Smooth muscle cell (in vitro differentiated cells): ENCODE measurements at regions not wholly inside any gene's neighbourhood (a gene's known extent, or its start where the extent isn't known, plus 50 kb on each side); places are given as distances from the start of the nearest gene placed in this dataset.

Source experiments
- DNase-seq: peaks from one replicate; lab custom pipeline; 2025; ENCODE audit not compliant: unreplicated experiment; lab: John Stamatoyannopoulos, UW
- H2AFZ ChIP-seq: fragments of 200-600 bp; sonication (generic); 2 replicates; pipeline ENCODE4 v1.6.0; 2016; ENCODE audit warnings: antibody characterized with exemption, low read depth, mild to moderate bottlenecking
- H3F3A ChIP-seq: fragments of 200-600 bp; sonication (generic); 2 replicates; pipeline ENCODE4 v1.6.0; 2017; ENCODE audit warnings: antibody characterized with exemption, low read depth
- H3K27ac ChIP-seq: fragments of 200-600 bp; sonication (generic); 2 replicates; pipeline ENCODE4 v1.5.1; 2016; ENCODE audit warnings: low read depth, mild to moderate bottlenecking
- H3K27me3 ChIP-seq: fragments of 200-600 bp; sonication (generic); 2 replicates; pipeline ENCODE4 v1.6.1; 2016; ENCODE audit warnings: low read depth, mild to moderate bottlenecking
- H3K36me3 ChIP-seq: fragments of 200-600 bp; sonication (generic); 2 replicates; pipeline ENCODE4 v1.5.1; 2016; ENCODE audit warnings: low read depth
- H3K4me1 ChIP-seq: fragments of 200-600 bp; sonication (generic); 2 replicates; pipeline ENCODE4 v1.5.1; 2016; ENCODE audit warnings: low read depth
- H3K4me2 ChIP-seq: fragments of 200-600 bp; sonication (generic); 2 replicates; pipeline ENCODE4 v1.6.0; 2016; ENCODE audit warnings: mild to moderate bottlenecking
- H3K4me3 ChIP-seq: fragments of 200-600 bp; sonication (generic); 2 replicates; pipeline ENCODE4 v1.5.1; 2016; ENCODE audit warnings: mild to moderate bottlenecking
- H3K79me2 ChIP-seq: fragments of 200-600 bp; sonication (generic); 2 replicates; pipeline ENCODE4 v1.6.0; 2016; ENCODE audit warnings: low read depth, mild to moderate bottlenecking
- H3K9ac ChIP-seq: fragments of 200-600 bp; sonication (generic); 2 replicates; pipeline ENCODE4 v1.6.0; 2016; ENCODE audit warnings: low read depth
- H3K9me3 ChIP-seq: fragments of 200-600 bp; sonication (generic); replicated peaks from 2 replicates; pipeline ENCODE4 v1.5.1; 2016; ENCODE audit warnings: low read depth
- H4K20me1 ChIP-seq: fragments of 200-600 bp; sonication (generic); 2 replicates; pipeline ENCODE4 v1.6.0; 2016; ENCODE audit warnings: low read depth
- WGBS: methylation state at CpG from one replicate; pipeline ENCODE4 v1.1.7; 2016; ENCODE audit warnings: low lambda C conversion rate; 5-methylcytosine and 5-hydroxymethylcytosine counted together
- TF ChIP-seq, protein P1 (sequence below): fragments of 200-600 bp; sonication (generic); IDR thresholded peaks from 2 replicates; pipeline ENCODE4 v1.5.1; 2017; ENCODE audit warnings: borderline replicate concordance, mild to moderate bottlenecking, antibody characterized with exemption; ENCODE audit not compliant: insufficient read depth, poor library complexity, severe bottlenecking

DNA sequence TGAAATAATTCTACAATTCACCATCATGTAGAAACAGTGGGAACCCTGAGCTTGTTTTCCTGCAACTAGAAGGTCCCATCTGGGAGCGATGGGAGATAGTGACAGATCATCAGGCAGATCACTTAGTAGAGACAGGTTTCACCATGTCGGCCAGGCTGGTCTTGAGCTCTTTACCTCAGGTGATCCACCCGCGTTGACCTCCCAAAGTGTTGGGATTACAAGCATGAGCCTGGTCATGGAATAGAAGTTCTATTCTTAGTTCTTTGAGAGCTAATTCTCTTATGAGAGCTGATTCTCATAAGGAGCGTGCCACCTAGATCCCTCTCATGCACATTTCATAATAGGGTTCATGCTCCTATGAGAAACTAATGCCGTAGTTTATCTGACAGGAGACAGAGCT, 778.0 kb upstream of the AUTS2 start:
- Histone ChIP-seq H3F3A (no peaks in the 10 kb centered on the region), H3K27me3 (peaks cover 25% of the 10 kb centered on the region), H3K9me3 (no peaks in the 10 kb centered on the region), H3K36me3 (no peaks in the 10 kb centered on the region), H3K4me3 (no peak overlapping the region), H3K79me2 (no peaks in the 10 kb centered on the region), H3K4me2 (no peak overlapping the region), H2AFZ (no peak overlapping the region), H4K20me1 (no peaks in the 10 kb centered on the region), H3K4me1 (no peaks in the 10 kb centered on the region), H3K27ac (no peak overlapping the region), H3K9ac (no peak overlapping the region)
- no peak for DNase-seq
- WGBS: 95% methylated on average over 6 of the region's 6 CpGs
- TF ChIP-seq, protein P1, sequence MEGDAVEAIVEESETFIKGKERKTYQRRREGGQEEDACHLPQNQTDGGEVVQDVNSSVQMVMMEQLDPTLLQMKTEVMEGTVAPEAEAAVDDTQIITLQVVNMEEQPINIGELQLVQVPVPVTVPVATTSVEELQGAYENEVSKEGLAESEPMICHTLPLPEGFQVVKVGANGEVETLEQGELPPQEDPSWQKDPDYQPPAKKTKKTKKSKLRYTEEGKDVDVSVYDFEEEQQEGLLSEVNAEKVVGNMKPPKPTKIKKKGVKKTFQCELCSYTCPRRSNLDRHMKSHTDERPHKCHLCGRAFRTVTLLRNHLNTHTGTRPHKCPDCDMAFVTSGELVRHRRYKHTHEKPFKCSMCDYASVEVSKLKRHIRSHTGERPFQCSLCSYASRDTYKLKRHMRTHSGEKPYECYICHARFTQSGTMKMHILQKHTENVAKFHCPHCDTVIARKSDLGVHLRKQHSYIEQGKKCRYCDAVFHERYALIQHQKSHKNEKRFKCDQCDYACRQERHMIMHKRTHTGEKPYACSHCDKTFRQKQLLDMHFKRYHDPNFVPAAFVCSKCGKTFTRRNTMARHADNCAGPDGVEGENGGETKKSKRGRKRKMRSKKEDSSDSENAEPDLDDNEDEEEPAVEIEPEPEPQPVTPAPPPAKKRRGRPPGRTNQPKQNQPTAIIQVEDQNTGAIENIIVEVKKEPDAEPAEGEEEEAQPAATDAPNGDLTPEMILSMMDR: no peak

DNA sequence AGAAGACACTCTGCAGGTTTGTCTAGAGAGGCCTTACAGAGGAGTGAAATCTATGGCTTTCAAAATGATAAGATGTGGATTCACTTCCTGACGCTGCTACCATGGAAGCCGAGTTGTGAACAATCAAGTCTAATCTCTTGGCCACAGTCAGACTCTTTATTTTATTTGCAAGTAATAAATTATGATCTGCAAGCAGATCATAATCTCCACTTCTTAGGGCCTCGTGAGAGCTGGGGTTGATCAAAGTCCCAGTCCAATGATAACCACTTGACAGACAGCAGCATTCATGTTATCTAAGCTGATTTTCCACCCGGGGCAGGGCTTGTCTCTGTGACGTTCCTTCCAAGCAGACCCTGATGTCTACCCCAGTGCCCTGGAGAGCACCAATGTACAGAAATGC, 776.4 kb upstream of the AUTS2 start:
- Histone ChIP-seq H3K4me1 (no peaks in the 10 kb centered on the region), H3K27ac (no peak overlapping the region), H2AFZ (no peak overlapping the region), H4K20me1 (no peaks in the 10 kb centered on the region), H3K27me3 (peaks cover 21% of the 10 kb centered on the region), H3K36me3 (no peaks in the 10 kb centered on the region), H3K4me3 (no peak overlapping the region), H3K79me2 (no peaks in the 10 kb centered on the region), H3K4me2 (no peak overlapping the region), H3K9ac (no peak overlapping the region), H3K9me3 (no peaks in the 10 kb centered on the region), H3F3A (no peaks in the 10 kb centered on the region)
- TF ChIP-seq, protein P1: no peak
- DNase-seq: no peak
- WGBS: 15% methylated on average over 5 of the region's 5 CpGs

DNA sequence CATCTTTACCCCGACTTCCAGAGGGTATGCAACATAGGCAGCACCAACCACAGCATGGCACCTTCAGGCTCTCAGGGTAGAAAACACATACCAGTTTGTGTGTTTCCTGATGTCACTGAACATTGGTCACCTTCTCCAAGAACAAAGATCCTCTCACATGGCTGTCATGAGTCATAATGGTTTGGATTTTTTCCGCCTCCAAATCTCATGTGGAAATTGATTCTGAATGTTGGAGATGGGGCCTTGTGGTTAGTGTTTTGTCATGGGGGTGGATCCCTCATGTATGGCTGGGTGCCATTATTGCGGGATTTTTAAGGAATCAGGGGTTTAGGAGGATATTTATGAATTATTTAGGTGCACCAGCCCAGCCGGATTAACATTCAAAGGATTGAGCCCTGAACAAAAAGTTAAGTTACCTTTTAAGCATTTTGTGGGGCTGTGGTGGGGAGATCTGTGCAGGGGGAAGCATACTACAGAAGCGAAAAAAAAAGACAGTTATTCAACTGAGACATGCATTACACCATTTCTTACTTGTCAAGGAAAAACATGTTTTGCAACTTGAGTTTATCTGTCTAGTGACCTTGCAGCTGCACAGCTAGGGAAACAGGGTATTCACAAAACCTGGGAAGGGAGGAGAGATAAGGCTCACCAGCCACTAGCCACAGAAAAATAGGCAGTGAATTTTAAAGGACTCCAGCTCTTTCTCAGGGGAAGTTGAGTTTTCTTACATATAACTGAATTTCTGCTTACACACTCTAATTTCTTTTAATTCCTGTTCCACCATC, 774.1 kb upstream of the AUTS2 start:
- Histone ChIP-seq H3K4me1 (no peaks in the 10 kb centered on the region), H3F3A (no peaks in the 10 kb centered on the region), H3K9me3 (no peaks in the 10 kb centered on the region), H3K9ac (no peak overlapping the region), H3K27ac (no peak overlapping the region), H4K20me1 (no peaks in the 10 kb centered on the region), H3K4me3 (no peak overlapping the region), H2AFZ (no peak overlapping the region), H3K79me2 (no peaks in the 10 kb centered on the region), H3K4me2 (no peak overlapping the region), H3K27me3 (peaks cover 2% of the 10 kb centered on the region), H3K36me3 (no peaks in the 10 kb centered on the region)
- WGBS: 91% methylated on average over 5 of the region's 5 CpGs
- no peak for DNase-seq
- TF ChIP-seq, protein P1: no peak

DNA sequence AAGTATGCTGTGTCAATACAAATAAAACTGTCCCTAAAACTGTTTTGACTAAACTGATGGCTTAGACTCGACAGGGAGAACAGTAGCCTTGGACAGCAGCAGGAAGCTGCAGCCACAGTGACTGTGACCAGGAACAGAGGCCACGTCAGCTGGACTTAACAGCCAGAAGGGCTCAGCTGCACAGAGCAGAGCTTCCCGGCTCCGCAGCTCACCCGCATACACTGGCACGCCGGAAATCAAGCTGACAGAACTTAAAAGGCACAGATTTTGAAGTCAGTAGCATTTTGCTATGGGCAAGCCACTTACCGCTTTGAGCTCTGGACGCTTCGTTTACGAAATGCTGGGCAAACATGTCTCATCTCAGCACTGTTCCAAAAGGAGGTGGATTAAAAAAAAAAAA, 769.7 kb upstream of the AUTS2 start:
- no peaks in the 10 kb centered on the region for H3K27me3 ChIP-seq
- 64% methylated on average over 11 of the region's 11 CpGs for WGBS
- TF ChIP-seq, protein P1: no peak
- no peak overlapping the region for H3K27ac ChIP-seq
- no peak overlapping the region for H3K4me3 ChIP-seq
- H3K4me1 ChIP-seq: no peaks in the 10 kb centered on the region
- no peaks in the 10 kb centered on the region for H3K9me3 ChIP-seq
- H3K36me3 ChIP-seq: no peaks in the 10 kb centered on the region
- H3F3A ChIP-seq: no peaks in the 10 kb centered on the region
- no peak for DNase-seq
- H2AFZ ChIP-seq: no peak overlapping the region
- peak overlapping the region; percentile 57 for H3K4me2 ChIP-seq
- H3K9ac ChIP-seq: no peak overlapping the region
- no peaks in the 10 kb centered on the region for H3K79me2 ChIP-seq
- no peaks in the 10 kb centered on the region for H4K20me1 ChIP-seq
